C4-2B (cell line): ENCODE measurements at regions not wholly inside any gene's neighbourhood (a gene's known extent, or its start where the extent isn't known, plus 50 kb on each side); places are given as distances from the start of the nearest gene placed in this dataset.

ENCODE experiments used
- H3K27ac ChIP-seq: fragments of 450-650 bp; 2 replicates; pipeline ENCODE4 v1.5.1; 2017
- CTCF ChIP-seq: fragments of 450-650 bp; conservative IDR thresholded peaks from 2 replicates; pipeline ENCODE4 v1.5.1; 2017; ENCODE audit warnings: mild to moderate bottlenecking
- ZFX ChIP-seq: fragments of 450-650 bp; IDR thresholded peaks from 2 replicates; pipeline ENCODE4 v1.6.1; 2017

- TF ChIP-seq CTCF (no peak), ZFX (no peak)
- no peak overlapping the region for H3K27ac ChIP-seq
These were observed 517.1 kb upstream of the RAB6C start for GRCh38 chr2:129462349-129462748.

- TF ChIP-seq ZFX = no peak
- no peak for TF ChIP-seq CTCF
- H3K27ac ChIP-seq = no peak overlapping the region
These were observed 516.5 kb upstream of the RAB6C start for GRCh38 chr2:129462967-129463366.

GRCh38 chr2:129464036-129464435 is 515.4 kb upstream of the RAB6C start:
- H3K27ac ChIP-seq = no peak overlapping the region
- no peak for TF ChIP-seq CTCF
- TF ChIP-seq ZFX = no peak

GRCh38 chr2:129464631-129465030 is 514.8 kb upstream of the RAB6C start:
- TF ChIP-seq CTCF (no peak), ZFX (no peak)
- H3K27ac ChIP-seq = no peak overlapping the region

- no peak overlapping the region for H3K27ac ChIP-seq
- TF ChIP-seq ZFX (no peak), CTCF (no peak)
These were observed 514.4 kb upstream of the RAB6C start for GRCh38 chr2:129465045-129465444.

GRCh38 chr2:129466389-129466788 is 513.1 kb upstream of the RAB6C start:
- no peak overlapping the region for H3K27ac ChIP-seq
- TF ChIP-seq CTCF = no peak
- no peak for TF ChIP-seq ZFX

GRCh38 chr2:129467012-129467779 is 512.3 kb upstream of the RAB6C start:
- no peak overlapping the region for H3K27ac ChIP-seq
- no peak for TF ChIP-seq ZFX
- no peak for TF ChIP-seq CTCF
